Left kidney (tissue), 1 donor: ENCODE measurements at regions not wholly inside any gene's neighbourhood (a gene's known extent, or its start where the extent isn't known, plus 50 kb on each side); places are given as distances from the start of the nearest gene placed in this dataset.
A peak's percentile ranks its signal among the peaks of the same experiment; 100 is the strongest.

Experiments used
- DNase-seq: peaks from one replicate; pipeline ENCODE4 v3.0.0-alpha.2; 2013

- DNase-seq = no peak
Observed at GRCh38 chr7:69166979-69167516, 431.2 kb upstream of the AUTS2 start.

GRCh38 chr7:69169386-69169785 is 428.9 kb upstream of the AUTS2 start:
- no peak for DNase-seq

- no peak for DNase-seq
Observed at GRCh38 chr7:69172357-69173077, 425.8 kb upstream of the AUTS2 start.

- DNase-seq = no peak
Observed at GRCh38 chr7:69173341-69173740, 424.9 kb upstream of the AUTS2 start.

- no peak for DNase-seq
Observed at GRCh38 chr7:69173846-69174245, 424.4 kb upstream of the AUTS2 start.

- no peak for DNase-seq
Observed at GRCh38 chr7:69176841-69177240, 421.4 kb upstream of the AUTS2 start.

- no peak for DNase-seq
Observed at GRCh38 chr7:69177461-69177861, 420.8 kb upstream of the AUTS2 start.

GRCh38 chr7:69177941-69178494 is 420.3 kb upstream of the AUTS2 start:
- DNase-seq = no peak

- no peak for DNase-seq
Observed at GRCh38 chr7:69180662-69181061, 417.6 kb upstream of the AUTS2 start.

GRCh38 chr7:69182596-69183467 is 415.4 kb upstream of the AUTS2 start:
- no peak for DNase-seq

GRCh38 chr7:69184339-69184738 is 413.9 kb upstream of the AUTS2 start:
- DNase-seq = no peak

- DNase-seq = no peak
Observed at GRCh38 chr7:69185170-69185569, 413.1 kb upstream of the AUTS2 start.

- DNase-seq = no peak
Observed at GRCh38 chr7:69186974-69187373, 411.3 kb upstream of the AUTS2 start.

- DNase-seq = no peak
Observed at GRCh38 chr7:69187824-69188333, 410.4 kb upstream of the AUTS2 start.

- no peak for DNase-seq
Observed at GRCh38 chr7:69189406-69189805, 408.9 kb upstream of the AUTS2 start.

GRCh38 chr7:69190025-69190424 is 408.2 kb upstream of the AUTS2 start:
- no peak for DNase-seq

GRCh38 chr7:69190763-69191162 is 407.5 kb upstream of the AUTS2 start:
- no peak for DNase-seq

GRCh38 chr7:69192134-69192533 is 406.1 kb upstream of the AUTS2 start:
- DNase-seq = peak; percentile 26

GRCh38 chr7:69193061-69193460 is 405.2 kb upstream of the AUTS2 start:
- DNase-seq = no peak

GRCh38 chr7:69196593-69196992 is 401.7 kb upstream of the AUTS2 start:
- no peak for DNase-seq

GRCh38 chr7:69198250-69198649 is 400.0 kb upstream of the AUTS2 start:
- no peak for DNase-seq

GRCh38 chr7:69199041-69199440 is 399.2 kb upstream of the AUTS2 start:
- DNase-seq = no peak

GRCh38 chr7:69199661-69200060 is 398.6 kb upstream of the AUTS2 start:
- DNase-seq = no peak
